MM.1S (cell line): ENCODE measurements at regions not wholly inside any gene's neighbourhood (a gene's known extent, or its start where the extent isn't known, plus 50 kb on each side); places are given as distances from the start of the nearest gene placed in this dataset.
"Not testable (repeated sequence)": the region's sequence is repeated elsewhere in the genome, so short reads cannot be mapped to it uniquely, and the experiment has no call there.

Experiments
- DNase-seq: peaks from one replicate; pipeline ENCODE4 v3.0.0-alpha.2; 2015
- H2AFZ ChIP-seq: fragments of 300-600 bp; sonication (generic); 2 replicates; pipeline ENCODE4 v1.6.0; 2016; ENCODE audit warnings: antibody characterized with exemption, low read length
- H3F3A ChIP-seq: fragments of 300-600 bp; sonication (generic); 2 replicates; pipeline ENCODE4 v1.6.1; 2016; ENCODE audit warnings: mild to moderate bottlenecking, antibody characterized with exemption, low read length, moderate library complexity, mixed read lengths; ENCODE audit not compliant: insufficient read depth
- H3K27ac ChIP-seq: fragments of 300-600 bp; sonication (generic); 2 replicates; pipeline ENCODE4 v1.5.1; 2016; ENCODE audit warnings: mild to moderate bottlenecking, low read length
- H3K27me3 ChIP-seq: fragments of 300-600 bp; sonication (generic); replicated peaks from 2 replicates; pipeline ENCODE4 v1.6.0; 2016; ENCODE audit warnings: low read length; ENCODE audit not compliant: insufficient read depth
- H3K36me3 ChIP-seq: fragments of 300-600 bp; sonication (generic); replicated peaks from 2 replicates; pipeline ENCODE4 v1.6.1; 2016; ENCODE audit warnings: mild to moderate bottlenecking, low read length, mixed read lengths; ENCODE audit not compliant: insufficient read depth
- H3K4me1 ChIP-seq: fragments of 300-600 bp; sonication (generic); 2 replicates; pipeline ENCODE4 v1.6.1; 2016; ENCODE audit warnings: low read length, mixed read lengths
- H3K4me2 ChIP-seq: fragments of 300-600 bp; sonication (generic); 2 replicates; pipeline ENCODE4 v1.6.0; 2016; ENCODE audit warnings: low read depth, low read length
- H3K4me3 ChIP-seq: fragments of 300-600 bp; sonication (generic); 2 replicates; pipeline ENCODE4 v1.5.1; 2016; ENCODE audit warnings: low read length, mixed read lengths
- H3K79me2 ChIP-seq: fragments of 300-600 bp; sonication (generic); 2 replicates; pipeline ENCODE4 v1.6.1; 2016; ENCODE audit warnings: mixed run types, low read length, mixed read lengths
- H3K9ac ChIP-seq: fragments of 300-600 bp; sonication (generic); 2 replicates; pipeline ENCODE4 v1.6.1; 2016; ENCODE audit warnings: low read length, mixed read lengths
- H3K9me2 ChIP-seq: fragments of 300-600 bp; sonication (generic); replicated peaks from 2 replicates; pipeline ENCODE4 v1.6.1; 2016; ENCODE audit warnings: mild to moderate bottlenecking, low read length, mixed read lengths; ENCODE audit not compliant: insufficient read depth
- H3K9me3 ChIP-seq: fragments of 300-600 bp; sonication (generic); replicated peaks from 2 replicates; pipeline ENCODE4 v1.6.1; 2016; ENCODE audit warnings: mild to moderate bottlenecking, low read length, mixed read lengths; ENCODE audit not compliant: insufficient read depth
- H4K20me1 ChIP-seq: fragments of 300-600 bp; sonication (generic); 2 replicates; pipeline ENCODE4 v1.6.1; 2016; ENCODE audit warnings: mild to moderate bottlenecking, low read length, moderate library complexity, mixed read lengths; ENCODE audit not compliant: insufficient read depth
- EZH2 ChIP-seq: fragments of 300-600 bp; sonication (generic); optimal IDR thresholded peaks from 2 replicates; pipeline ENCODE3; 2017; ENCODE audit warnings: low read depth, mild to moderate bottlenecking, antibody characterized with exemption, low read length, mixed read lengths
- EZH2phosphoT487 ChIP-seq: fragments of 300-600 bp; sonication (generic); IDR thresholded peaks from 2 replicates; pipeline ENCODE4 v1.6.1; 2018; ENCODE audit warnings: antibody characterized with exemption, low read length
- TF ChIP-seq, protein P1 (sequence below): fragments of 300-600 bp; sonication (generic); IDR thresholded peaks from 2 replicates; pipeline ENCODE4 v1.5.1; 2016; ENCODE audit warnings: antibody characterized with exemption, low read length, mixed read lengths

GRCh38 chr6:48388044-48388443, 277.0 kb upstream of the PTCHD4 start:
- no peak for DNase-seq
- Histone ChIP-seq H3K9me2 (no peaks in the 10 kb centered on the region), H3K4me3 (no peak overlapping the region), H3K79me2 (no peaks in the 10 kb centered on the region), H3K4me1 (no peaks in the 10 kb centered on the region), H3K9me3 (no peaks in the 10 kb centered on the region), H4K20me1 (no peaks in the 10 kb centered on the region), H3F3A (no peaks in the 10 kb centered on the region), H3K27me3 (no peaks in the 10 kb centered on the region), H3K27ac (no peak overlapping the region), H3K9ac (no peak overlapping the region), H3K4me2 (no peak overlapping the region), H2AFZ (no peak overlapping the region), H3K36me3 (no peaks in the 10 kb centered on the region)
- TF ChIP-seq EZH2 (no peak), EZH2phosphoT487 (no peak)
- TF ChIP-seq, protein P1, sequence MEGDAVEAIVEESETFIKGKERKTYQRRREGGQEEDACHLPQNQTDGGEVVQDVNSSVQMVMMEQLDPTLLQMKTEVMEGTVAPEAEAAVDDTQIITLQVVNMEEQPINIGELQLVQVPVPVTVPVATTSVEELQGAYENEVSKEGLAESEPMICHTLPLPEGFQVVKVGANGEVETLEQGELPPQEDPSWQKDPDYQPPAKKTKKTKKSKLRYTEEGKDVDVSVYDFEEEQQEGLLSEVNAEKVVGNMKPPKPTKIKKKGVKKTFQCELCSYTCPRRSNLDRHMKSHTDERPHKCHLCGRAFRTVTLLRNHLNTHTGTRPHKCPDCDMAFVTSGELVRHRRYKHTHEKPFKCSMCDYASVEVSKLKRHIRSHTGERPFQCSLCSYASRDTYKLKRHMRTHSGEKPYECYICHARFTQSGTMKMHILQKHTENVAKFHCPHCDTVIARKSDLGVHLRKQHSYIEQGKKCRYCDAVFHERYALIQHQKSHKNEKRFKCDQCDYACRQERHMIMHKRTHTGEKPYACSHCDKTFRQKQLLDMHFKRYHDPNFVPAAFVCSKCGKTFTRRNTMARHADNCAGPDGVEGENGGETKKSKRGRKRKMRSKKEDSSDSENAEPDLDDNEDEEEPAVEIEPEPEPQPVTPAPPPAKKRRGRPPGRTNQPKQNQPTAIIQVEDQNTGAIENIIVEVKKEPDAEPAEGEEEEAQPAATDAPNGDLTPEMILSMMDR = no peak

DNA sequence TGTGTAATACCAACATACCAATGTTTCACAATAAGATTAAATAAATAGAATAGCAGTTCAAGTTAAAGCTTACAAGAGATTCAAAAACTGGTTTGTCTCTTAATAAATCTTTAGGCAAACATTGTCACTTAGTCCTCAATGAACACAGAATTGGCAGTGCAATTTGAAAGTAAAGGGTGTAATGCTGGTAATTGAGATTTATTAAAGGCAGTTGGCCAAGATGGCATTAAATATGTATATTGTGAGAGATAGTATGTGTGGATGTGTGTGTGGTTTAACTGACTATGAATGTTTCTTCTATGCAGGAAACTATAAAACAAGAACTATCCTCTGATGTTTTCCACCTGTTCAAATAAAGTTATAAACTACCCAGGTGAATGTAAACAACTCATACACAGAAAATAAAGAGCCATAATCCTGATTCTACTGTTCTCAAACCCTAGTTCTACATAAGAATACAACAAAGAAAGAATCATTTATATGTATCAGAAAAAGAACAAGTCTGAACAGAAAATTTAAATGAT, 267.9 kb upstream of the PTCHD4 start:
- Histone ChIP-seq H3K79me2 (no peaks in the 10 kb centered on the region), H3K9ac (no peak overlapping the region), H3K4me3 (no peak overlapping the region), H4K20me1 (no peaks in the 10 kb centered on the region), H3K9me2 (no peaks in the 10 kb centered on the region), H3F3A (no peaks in the 10 kb centered on the region), H3K36me3 (no peaks in the 10 kb centered on the region), H3K4me2 (no peak overlapping the region), H3K27ac (no peak overlapping the region), H3K9me3 (no peaks in the 10 kb centered on the region), H3K27me3 (no peaks in the 10 kb centered on the region), H2AFZ (no peak overlapping the region), H3K4me1 (no peaks in the 10 kb centered on the region)
- no peak for TF ChIP-seq EZH2phosphoT487
- TF ChIP-seq, protein P1 = no peak
- TF ChIP-seq EZH2 = no peak
- DNase-seq = no peak

DNA sequence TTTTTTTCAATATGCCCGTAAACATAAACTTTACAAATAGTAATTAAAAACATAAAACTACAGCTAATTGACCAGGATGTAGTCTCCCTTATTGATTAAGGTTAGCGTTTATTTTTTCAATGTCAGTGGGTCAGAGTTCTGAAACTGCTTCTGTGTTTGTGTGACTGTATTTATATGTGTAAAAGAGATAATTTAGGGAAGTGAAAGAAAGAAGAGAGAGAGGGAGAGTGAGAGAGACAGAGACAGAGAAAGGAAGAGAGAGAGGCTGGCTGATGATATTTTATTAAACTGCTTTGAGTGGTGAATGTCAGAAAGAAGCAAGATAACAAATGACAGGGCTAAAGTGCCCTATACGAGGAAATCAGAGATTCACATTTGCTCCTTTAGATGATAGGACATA, 266.1 kb upstream of the PTCHD4 start:
- H3K79me2 ChIP-seq = no peaks in the 10 kb centered on the region
- no peak for DNase-seq
- H3K9me2 ChIP-seq = no peaks in the 10 kb centered on the region
- no peaks in the 10 kb centered on the region for H3F3A ChIP-seq
- no peak overlapping the region for H3K4me3 ChIP-seq
- H3K36me3 ChIP-seq = no peaks in the 10 kb centered on the region
- no peaks in the 10 kb centered on the region for H3K9me3 ChIP-seq
- no peaks in the 10 kb centered on the region for H3K27me3 ChIP-seq
- H2AFZ ChIP-seq = no peak overlapping the region
- H4K20me1 ChIP-seq = no peaks in the 10 kb centered on the region
- H3K9ac ChIP-seq = no peak overlapping the region
- H3K4me1 ChIP-seq = no peaks in the 10 kb centered on the region
- H3K4me2 ChIP-seq = no peak overlapping the region
- no peak for TF ChIP-seq EZH2phosphoT487
- H3K27ac ChIP-seq = no peak overlapping the region

- not testable (repeated sequence) for H3K9ac ChIP-seq, H2AFZ ChIP-seq, H3K4me3 ChIP-seq, H3K27me3 ChIP-seq, H3K27ac ChIP-seq, H3K9me2 ChIP-seq, H4K20me1 ChIP-seq, H3K9me3 ChIP-seq, H3K4me2 ChIP-seq, H3K79me2 ChIP-seq, H3K36me3 ChIP-seq, H3K4me1 ChIP-seq, H3F3A ChIP-seq, DNase-seq
Measured at GRCh38 chr6:48371226-48371625, 260.2 kb upstream of the PTCHD4 start.
